HG03354 (cell line): ENCODE measurements at regions not wholly inside any gene's neighbourhood (a gene's known extent, or its start where the extent isn't known, plus 50 kb on each side); places are given as distances from the start of the nearest gene placed in this dataset.

Experiments used
- ATAC-seq: cut with Tn5 transposase; IDR thresholded peaks from one replicate; pipeline ENCODE4 v1.9.1; 2021; ENCODE audit warnings: mild to moderate bottlenecking; ENCODE audit not compliant: unreplicated experiment, poor library complexity, severe bottlenecking

DNA sequence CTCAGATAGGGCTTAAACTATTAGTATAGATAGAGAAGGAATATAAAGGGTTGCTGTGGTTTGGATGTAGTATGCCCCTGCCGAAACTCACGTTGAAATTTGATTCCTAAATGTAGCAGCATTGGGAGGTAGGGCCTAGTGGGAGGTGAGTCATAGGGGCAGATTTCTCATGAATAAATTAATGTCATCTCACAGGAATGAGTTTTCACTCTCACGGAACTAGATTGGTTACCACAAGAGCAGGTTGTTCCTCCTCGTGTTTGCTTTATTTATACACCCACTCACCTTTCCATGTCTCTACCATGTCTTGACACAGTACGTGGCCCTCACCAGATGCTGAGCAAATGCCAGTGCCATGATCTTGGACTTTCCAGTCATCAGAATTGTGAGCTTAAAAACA lies 218.2 kb downstream of the RBM43 start:
- ATAC-seq, result no peak

DNA sequence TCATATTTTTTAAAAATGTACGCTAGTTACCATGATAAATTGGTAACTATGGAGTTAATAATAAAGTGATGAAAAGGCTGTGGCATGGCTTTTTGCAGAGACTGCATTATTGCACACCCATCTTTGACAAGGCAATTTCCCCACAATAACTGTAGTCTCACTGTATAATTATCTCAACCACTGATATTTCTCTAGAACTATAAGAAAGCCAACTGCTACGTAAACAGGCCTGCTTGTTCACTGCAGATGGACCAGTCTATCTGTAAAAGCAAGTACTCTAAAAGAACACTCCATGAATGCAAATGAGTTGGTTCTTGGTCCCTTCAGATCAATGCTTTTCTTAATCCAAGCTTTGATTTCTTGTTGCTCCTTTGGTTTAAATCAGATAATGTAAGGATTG lies 218.7 kb downstream of the RBM43 start:
- no peak for ATAC-seq

DNA sequence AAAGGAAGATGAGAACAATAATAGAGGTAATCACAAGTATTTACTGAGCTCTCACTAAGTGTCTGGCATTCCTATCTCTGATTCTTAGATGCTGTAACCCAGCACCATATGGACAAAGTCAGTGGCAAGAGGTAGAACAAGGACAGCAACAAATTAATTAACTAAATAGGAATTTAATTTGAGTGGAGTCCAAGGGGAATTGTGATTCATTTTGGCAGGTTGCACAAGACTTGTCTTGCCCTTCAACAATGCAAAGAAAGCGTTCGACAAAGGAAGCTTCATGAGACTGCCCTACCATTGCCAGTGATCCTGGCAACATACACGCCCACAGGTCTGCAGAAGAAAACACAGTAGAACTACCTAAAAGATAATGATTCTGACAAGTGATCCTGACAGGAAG lies 221.6 kb downstream of the RBM43 start:
- no peak for ATAC-seq

DNA sequence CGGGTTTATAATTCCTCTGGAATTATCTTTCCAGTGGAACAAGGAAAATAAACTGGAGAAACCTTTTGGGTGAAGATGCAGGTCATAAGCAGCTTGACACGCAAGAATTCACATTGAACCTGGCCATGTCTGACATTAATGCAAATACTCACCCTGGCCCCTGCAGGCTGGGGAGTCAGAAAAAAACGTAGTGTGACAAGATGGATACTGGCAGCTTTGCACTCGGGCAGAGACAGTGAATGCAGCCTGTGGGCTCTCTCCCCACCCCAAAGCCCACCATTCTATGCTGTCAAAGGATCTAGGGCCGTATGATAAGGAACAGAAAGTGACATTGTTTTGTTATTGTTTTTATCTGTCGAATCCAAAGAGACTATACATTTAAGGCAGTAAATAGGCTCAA lies 223.1 kb downstream of the RBM43 start:
- no peak for ATAC-seq

DNA sequence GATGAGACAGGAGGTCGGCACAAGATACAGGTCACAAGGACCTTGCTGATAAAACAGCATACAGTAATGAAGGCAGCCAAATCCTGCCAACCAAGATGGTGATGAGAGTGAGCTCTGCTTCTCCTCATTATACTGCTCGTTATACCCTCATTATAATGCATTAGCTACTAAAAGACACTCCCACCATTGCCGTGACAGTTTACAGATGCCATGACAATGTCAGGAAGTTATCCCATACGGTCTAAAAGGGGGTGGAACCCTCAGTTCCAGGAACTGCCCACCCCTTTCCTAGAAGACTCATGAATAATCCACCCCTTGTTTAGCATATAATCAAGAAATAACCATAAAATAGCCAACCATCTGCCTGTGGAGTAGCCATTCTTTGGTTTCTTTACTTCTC lies 224.2 kb downstream of the RBM43 start:
- ATAC-seq, result no peak

DNA sequence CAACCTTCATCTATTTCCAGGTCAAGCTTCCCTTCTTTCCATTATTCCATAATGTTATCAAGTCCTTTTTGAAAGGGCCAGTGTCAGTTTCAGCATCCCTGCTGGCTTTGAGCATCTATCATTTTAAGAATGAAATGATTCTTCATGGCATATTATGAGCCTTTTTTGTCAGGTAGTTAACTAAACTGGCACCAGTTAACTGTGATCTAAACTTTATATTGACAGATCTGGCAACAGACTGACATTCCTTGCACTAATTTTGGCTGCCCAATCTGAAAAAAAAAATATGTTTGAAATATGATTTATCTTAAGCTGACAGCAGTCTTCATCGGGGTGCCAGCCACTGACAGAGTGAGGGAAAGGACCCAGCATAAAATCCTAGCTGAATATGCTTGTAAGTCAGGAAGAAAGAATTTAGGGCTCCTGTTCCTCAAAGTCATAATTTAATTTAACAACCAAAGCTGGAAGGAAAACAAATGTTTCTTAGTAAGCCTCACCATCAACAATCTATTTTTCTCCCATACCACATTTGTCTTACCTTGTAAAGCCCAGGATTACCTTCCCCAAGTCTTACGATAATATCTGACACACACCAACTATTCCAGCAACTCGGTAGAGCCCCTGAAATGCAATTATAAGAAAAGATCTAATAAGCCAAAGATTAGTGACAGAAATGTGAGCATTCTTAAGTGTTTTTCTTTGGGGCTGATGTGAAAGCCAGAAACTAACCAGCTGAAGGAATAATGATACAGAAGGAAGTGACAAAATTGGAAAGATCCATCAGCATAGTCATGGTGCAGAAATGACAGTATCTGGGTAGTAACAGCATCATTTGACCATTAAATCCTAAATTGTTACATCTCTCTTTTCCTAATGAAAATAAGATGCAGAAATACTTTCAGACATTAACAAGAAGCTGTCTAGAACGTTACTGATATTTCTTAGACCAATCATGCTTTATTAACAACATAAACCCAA lies 228.1 kb downstream of the RBM43 start:
- ATAC-seq, result no peak

DNA sequence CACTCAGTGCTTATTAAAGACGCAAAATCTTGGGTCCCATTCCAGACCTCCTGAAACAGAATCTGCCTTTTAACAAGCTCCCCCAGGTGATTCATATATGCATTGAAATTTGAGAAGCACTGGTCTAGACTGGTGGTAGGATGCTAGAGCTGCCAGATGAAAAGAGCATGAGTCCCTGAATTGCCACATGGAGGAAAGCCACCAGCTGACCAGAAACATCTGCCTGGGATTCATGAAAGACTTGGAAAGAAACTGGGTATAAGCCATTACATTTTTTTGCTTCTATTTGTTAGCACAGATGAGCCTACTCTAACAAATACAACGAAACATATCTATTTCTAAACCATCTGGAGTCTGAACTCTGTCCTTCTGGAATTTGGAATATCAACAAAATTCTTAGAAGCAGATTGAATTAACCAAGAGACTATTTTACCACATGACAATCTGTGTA lies 228.9 kb downstream of the RBM43 start:
- no peak for ATAC-seq

DNA sequence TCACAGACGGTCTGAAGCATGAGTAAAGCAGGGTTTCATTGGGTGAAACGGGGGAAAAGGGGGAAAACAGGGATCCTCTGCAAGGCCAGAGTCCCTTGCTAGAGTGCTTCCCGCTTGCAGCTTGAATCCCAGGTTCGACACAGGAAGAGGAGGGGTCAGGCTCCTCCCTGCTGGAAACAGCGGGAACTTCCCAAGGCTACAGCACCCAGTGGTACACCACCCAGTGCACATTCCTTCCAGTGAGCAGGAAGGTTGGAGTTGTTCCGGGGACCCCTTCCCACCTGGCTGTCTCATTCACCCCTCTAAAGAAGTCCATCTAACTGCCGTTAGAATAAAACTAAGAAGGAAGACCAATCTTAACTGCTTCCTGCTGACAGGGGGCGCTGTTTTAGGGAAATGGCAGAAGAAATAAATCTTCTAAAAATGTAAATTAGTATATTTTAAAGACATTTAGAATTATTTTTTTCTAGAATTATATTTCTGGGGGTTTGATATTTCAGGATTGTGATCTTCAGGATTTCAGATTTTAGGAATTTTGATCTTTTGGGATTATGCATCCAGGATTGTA lies 230.9 kb downstream of the RBM43 start:
- ATAC-seq, result no peak

DNA sequence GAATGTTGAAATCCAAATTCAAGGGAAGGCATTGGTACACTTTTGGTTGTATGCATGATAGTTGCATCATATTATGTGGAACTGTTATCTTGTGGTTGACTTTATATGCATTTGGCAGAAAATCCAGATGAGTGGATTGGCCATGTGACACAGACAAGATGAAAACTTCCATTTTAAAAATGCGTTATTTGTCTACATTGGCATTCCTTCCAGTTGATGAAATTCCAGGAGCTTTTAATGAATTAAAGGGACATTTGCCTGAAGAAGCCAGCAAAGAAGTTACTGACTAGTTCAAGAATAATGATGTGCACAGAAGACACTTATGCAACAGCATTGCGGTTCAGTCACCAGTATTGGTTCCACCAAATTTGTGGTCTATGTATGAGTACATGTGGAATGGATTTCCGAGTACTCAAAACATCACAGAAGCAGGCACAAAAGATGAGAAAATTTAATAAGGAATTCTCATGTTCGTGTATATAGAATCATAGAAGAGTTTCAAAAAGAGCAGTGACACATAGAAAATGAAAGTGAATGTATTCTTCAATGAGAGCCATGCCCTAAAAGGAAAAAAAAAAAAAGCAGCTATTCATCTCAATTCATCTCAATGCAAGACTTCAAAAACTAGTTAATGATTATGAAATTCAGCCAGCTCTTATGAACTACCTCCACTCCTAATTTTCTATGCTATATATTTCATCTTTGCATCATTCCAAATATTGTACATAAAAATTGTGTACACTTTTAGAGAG lies 232.1 kb downstream of the RBM43 start:
- peak; percentile 57 for ATAC-seq

DNA sequence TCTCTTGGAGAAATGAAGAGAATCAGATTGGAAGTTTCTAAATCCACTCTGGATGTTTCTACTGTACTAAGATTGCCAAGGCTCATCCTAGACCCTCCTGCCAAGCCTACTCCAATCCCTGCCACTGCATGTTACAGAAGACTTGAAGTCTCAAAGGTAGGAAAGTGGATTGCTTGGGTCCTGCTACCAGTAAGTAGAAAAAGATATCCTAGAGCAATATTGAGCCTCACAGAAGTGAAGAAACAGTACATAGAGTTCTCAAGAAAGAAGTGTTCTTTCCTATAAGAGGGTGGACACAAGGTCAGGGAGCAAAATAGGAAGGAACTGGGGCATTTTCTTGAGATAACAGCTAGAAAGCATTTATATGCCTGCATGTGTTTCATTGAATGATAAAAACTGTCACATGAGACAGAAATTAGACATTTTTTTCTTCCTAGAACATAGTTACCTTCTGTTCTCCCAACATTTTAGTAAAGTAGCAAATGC lies 232.9 kb downstream of the RBM43 start:
- ATAC-seq, result no peak

DNA sequence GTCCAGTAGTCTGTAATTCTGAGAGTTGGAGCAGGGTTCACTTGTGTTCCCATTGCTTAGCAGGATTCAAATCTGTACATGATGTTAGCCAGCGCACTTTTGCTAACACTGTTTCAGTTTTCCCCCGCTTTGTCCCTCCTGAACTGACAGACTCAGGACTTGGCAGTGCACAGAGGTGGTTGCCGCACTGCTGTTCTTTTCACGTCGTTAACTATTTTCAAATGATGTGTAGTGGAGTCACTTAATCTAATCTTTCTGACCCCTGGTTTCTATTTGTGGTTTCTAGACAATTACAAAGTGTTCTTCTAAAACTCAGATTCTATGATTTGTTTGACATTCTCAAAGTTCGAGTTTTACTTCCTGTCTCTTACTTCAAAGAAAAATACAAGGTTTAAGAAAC lies 234.5 kb downstream of the RBM43 start:
- no peak for ATAC-seq

DNA sequence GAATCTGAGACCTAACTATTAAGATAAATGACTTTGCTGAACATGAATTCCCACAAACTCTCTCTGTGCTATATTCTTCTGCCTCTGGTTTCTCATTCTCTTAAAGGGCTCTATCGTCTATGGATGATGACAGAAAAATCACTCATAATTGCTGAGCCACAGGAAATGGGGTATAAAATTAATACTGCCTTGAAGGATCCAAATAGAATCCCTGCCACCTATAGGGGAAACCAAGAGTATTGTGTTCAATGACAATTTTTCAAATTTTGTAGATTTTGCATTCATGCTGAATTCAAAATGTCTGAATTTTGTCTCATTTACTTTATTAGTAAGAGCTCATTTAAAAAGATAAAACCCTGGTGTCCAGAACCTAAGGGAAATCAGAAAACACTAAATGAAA lies 235.8 kb downstream of the RBM43 start:
- ATAC-seq, result no peak

DNA sequence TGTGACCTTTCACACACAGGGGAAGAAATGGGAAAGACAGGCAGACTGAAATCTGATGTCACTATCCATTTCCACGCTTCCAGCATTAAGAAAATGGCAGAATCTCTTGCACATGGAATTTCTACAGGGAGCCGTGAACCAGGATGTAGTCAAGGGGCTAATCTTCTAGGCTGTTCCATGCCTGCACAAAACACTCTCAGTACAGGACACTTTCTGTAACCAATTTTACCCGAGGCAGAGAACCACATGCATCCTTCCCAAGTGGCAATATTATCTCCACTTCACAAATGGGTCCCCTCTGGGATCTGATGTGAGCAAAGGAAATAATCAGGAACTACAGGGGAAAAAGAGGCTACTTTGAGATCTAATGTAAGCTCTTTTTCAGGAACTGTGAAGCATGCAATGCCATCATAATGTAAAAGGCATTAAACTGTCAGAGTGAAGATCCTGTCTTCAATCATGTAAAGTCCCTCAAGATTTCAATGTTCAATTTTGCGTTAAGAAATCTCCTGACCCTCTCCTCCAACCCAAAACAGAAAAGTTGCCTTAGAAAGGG lies 236.9 kb downstream of the RBM43 start:
- ATAC-seq, result no peak

DNA sequence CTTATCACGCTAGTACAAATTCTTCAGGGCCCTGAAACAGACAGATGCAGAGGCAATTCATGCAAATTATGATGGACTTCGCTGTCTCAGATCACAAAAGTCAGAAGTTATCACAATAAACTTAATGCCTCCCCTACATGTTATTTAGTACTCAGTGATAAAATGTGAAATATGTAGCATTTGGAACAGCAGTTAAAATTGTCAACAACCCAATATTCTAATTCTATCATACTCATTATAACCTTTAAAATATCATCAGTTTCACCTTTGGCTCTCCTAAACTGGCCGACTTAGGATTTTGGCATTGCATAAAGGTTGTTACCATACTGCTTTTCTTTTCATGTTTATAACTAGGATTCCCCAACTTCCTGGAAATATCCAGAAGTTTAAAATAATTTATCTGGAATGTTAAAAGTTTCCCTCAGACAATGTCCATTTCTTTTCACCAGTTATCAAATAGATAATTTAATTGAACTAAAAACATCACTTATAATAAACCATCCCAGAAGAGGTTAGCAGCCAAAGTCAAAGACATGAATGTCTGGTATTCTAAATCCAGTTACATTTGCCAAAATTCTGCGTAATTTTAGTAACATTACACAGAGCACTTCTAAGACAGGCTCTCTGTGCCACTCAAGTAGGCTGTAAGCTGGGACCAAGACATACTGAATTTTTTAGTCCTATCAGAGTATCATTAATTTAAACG lies 239.8 kb downstream of the RBM43 start:
- ATAC-seq, result no peak

DNA sequence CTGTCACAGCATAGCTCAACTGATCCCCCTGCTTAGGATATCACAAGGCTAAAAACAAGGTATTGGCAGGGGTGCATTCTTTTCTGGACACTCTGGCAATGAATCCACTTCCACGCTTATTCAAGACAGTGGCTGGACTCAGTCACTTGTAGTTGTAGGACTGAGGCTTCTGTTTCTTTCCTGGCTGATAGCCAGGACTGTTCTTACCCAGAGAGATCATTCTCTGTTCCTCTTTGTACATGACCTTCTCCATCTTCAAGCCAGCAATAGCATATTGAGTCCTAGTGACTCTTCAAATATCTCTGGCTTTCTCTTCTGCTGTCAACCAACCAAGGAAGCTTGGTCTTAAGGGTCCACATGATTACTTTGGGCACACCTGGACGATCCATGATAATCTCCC lies 241.3 kb downstream of the RBM43 start:
- ATAC-seq, result peak; percentile 69

DNA sequence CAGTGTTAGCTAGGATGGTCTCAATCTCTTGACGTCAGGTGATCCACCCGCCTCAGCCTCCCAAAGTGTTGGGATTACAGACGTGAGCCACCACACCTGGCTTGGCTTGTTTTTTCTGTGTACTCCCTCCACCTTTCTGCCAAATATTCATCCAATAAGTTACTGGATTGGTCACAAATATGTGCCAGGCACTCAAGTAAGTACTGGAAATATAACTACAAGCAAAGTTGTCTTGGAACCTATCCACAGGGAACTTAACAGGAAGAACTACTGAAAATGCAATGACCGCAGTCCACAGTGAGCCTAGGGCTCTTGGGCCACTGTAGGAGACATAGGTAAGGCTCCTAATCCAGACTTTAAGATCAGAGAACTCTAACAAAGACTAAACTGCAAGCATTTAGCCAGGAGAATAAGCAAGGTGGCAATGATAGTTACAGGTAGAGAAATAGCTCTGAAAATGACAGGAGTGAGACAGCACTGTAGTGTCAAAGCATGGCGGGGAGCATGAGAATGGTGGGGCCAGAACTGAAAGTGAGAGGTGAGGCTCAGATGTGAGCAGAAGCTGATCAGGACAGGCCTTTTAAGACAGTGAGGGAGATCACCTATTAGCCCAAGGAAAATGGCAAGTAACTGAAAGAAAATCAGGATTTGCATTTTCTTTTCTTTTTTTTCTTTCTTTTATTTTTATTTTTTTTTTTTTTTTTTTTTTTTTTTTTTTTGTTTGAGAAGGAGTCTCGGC lies 252.1 kb downstream of the RBM43 start:
- ATAC-seq, result no peak

DNA sequence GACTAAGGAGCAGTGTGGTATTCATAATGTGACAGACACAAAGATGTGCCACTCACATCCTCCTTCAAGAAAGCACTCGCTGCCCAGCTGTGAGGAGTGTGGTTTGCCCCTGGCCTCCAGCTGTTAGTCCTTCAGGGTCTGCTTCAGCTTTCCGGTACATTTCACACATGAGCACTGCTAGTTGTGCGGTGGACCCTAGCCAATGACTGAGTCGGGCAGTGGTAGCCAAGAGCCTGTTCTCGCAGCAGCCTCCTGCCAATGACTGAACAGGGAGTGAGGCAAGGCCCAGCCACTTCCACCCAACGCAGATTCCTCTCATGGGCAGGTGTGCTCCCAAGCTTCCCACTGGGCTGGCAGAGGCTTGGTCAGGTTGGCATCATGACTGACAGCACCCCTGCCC lies 254.3 kb downstream of the RBM43 start:
- ATAC-seq, result no peak

DNA sequence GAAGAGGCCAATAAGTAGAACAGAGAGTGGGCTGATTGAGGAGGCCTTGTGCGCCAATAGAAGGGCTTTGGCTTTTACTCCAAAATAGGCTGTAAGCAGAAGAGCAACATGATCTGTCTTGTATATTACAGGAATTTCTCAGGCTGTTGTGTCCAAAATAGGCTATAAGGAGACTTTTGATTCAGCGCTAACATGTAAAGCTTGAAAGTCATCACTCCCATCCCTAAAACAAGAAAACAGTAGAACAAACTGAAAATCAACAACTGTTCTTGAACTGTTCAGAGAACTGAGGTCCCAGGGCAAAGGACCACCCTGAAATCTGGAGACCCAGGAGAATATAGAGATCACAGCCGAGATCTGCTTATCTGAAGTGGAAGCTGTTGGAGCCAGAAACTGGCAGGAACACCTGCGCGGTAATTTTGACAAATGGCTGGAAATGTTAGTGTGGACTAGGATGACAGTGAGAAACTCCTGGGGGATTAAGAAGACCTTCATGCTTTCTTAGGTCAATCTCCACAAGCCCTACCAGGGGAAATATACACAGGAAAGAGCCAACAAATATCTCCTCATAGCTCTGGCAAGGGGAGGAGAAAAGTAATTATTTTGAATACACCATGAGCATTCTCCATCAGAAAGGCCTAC lies 258.6 kb downstream of the RBM43 start:
- ATAC-seq, result no peak
